Esophagus squamous epithelium (tissue), 5 donors: ENCODE measurements at regions not wholly inside any gene's neighbourhood (a gene's known extent, or its start where the extent isn't known, plus 50 kb on each side); places are given as distances from the start of the nearest gene placed in this dataset.
"Not testable (repeated sequence)": the region's sequence is repeated elsewhere in the genome, so short reads cannot be mapped to it uniquely, and the experiment has no call there.

Experiments
- DNase-seq: peaks from one replicate; lab custom pipeline; 2025; lab: John Stamatoyannopoulos, UW
- H3K27ac ChIP-seq, 4 donors: fragments of 200-600 bp; sonication (generic); one replicate each; pipeline ENCODE4 v1.5.1; 2016 to 2019; ENCODE audit warnings: mild to moderate bottlenecking in 1 of 4
- H3K27me3 ChIP-seq, 4 donors: fragments of 200-600 bp; sonication (generic); 1 replicate in 3 of 4; 2 replicates in 1 of 4; pipeline versions ENCODE4 v1.5.1 to v1.6.0; 2017 to 2021; ENCODE audit warnings: antibody characterized with exemption in 1 of 4
- H3K36me3 ChIP-seq, 3 donors: fragments of 200-600 bp; sonication (generic); one replicate each; pipeline ENCODE4 v1.5.1; 2016 to 2019
- H3K4me1 ChIP-seq, 3 donors: fragments of 200-600 bp; sonication (generic); one replicate each; pipeline ENCODE4 v1.5.1; 2017 to 2019
- H3K4me3 ChIP-seq, 4 donors: fragments of 200-600 bp; sonication (generic); 1 replicate in 3 of 4; 2 replicates in 1 of 4; pipeline ENCODE4 v1.5.1; 2016 to 2019; ENCODE audit warnings: mild to moderate bottlenecking in 2 of 4, moderate library complexity in 1 of 4
- H3K9me3 ChIP-seq, 3 donors: fragments of 200-600 bp; sonication (generic); one replicate each; pipeline ENCODE4 v1.5.1; 2016 to 2019
- POLR2A ChIP-seq, 4 donors: fragments of 450-650 bp; IDR thresholded peaks; one replicate each; pipeline ENCODE4 v1.6.1; 2017; ENCODE audit warnings: antibody characterized with exemption in 4 of 4, mild to moderate bottlenecking in 4 of 4, moderate library complexity in 3 of 4
- WGBS, 2 donors: methylation state at CpG; one replicate each; pipeline ENCODE4 v1.1.5; 2018; 5-methylcytosine and 5-hydroxymethylcytosine counted together
- intact Hi-C: fragments of 100-400 bp; cut with DNase I; formaldehyde crosslinking; loops from one replicate; pipeline ENCODE4 v1.15.0; 2022
- TF ChIP-seq, protein P1 (sequence below), 6 experiments: fragments of 450-650 bp in 4 of 6; fragments of 200-600 bp in 2 of 6; sonication (generic) in 2 of 6; IDR thresholded peaks; one replicate each; pipeline ENCODE4 v1.5.1; 2016 to 2019; ENCODE audit warnings: antibody characterized with exemption in 6 of 6, mild to moderate bottlenecking in 4 of 6, moderate library complexity in 4 of 6
- donor health status: DM: yes; HTN: yes; CAD: no.

DNA sequence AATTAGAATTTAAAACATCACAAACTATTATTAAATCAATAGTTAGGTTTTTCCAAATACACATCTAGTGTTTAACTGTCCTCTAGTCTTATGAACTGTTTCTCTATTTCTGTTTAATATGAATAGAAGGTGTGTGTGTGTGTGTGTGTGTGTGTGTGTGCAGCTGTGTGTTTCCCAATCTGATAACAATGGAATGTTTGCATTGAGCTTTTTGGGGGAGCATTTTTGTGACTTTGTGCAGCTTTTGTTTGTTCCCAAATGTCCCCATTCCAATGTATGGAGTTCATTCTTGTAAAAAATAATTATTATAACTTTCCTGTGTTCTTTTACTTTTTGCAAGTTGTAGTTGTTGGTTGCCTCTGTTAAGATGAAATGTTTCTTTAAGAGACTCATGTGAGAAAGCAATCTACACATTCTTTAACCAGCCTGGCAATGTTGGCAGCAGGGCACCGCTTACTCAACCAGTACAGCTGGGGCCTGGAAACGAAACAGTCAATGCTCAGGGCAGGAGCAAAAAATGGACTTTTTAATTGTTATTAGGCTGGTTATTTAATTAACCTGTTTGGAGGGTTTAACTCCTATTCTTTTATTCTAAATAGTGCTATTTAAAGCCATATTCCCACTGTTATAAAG is 354.3 kb downstream of the SRGAP2C start:
- no peaks in the 10 kb centered on the region for H3K36me3 ChIP-seq
- TF ChIP-seq, protein P1, sequence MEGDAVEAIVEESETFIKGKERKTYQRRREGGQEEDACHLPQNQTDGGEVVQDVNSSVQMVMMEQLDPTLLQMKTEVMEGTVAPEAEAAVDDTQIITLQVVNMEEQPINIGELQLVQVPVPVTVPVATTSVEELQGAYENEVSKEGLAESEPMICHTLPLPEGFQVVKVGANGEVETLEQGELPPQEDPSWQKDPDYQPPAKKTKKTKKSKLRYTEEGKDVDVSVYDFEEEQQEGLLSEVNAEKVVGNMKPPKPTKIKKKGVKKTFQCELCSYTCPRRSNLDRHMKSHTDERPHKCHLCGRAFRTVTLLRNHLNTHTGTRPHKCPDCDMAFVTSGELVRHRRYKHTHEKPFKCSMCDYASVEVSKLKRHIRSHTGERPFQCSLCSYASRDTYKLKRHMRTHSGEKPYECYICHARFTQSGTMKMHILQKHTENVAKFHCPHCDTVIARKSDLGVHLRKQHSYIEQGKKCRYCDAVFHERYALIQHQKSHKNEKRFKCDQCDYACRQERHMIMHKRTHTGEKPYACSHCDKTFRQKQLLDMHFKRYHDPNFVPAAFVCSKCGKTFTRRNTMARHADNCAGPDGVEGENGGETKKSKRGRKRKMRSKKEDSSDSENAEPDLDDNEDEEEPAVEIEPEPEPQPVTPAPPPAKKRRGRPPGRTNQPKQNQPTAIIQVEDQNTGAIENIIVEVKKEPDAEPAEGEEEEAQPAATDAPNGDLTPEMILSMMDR (IDR thresholded peaks at IDR 0.05): no peak
- no peak for TF ChIP-seq POLR2A (IDR thresholded peaks at IDR 0.05)
- H3K27me3 ChIP-seq: no peaks in the 10 kb centered on the region
- no peak overlapping the region for H3K27ac ChIP-seq
- H3K4me1 ChIP-seq: no peaks in the 10 kb centered on the region
- intact Hi-C loops: no loop called here
- H3K4me3 ChIP-seq: no peak overlapping the region
- 23 to 45% methylated on average over 2 of the region's 2 CpGs for WGBS, 2 donors
- H3K9me3 ChIP-seq: no peaks in the 10 kb centered on the region
- DNase-seq: no peak

DNA sequence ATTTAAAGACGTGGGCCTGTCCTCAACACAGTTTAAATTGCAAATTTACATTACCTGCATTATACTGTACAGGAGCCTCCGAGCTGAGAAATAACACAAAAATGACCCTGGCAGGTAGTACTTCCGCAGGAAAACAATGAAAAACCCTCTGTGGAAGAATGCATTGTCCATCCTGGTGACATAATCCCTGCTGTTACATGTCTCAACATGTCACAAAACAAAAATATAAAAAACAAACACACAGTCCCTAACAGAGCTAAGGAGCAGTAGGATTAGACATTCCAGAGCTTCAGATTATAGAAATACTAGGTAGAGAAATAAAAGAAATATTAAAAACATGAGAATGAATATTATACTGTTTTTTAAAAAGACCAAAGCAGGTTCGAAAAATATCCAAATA is 359.2 kb downstream of the SRGAP2C start:
- 47% methylated on average over 4 of the region's 4 CpGs for WGBS, 2 donors
- not testable (repeated sequence) for DNase-seq

DNA sequence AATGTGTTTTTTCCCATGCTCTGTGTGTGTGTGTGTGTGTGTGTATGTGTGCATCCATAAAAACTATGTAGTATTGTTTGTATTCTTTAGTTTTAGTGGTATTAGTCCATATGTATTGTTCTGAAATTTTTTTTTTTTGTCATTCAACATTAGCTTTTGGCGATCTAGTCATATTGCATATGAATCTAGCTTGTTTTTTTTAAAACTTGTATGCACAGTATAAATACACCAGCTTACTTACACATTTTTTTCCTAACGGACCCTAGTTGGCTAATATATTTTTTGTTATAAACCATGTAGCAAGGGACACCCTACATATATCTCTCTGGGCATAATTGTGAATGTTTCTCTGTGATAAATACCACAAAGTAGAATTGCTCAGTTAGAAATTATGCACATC is 359.7 kb downstream of the SRGAP2C start:
- no peak for DNase-seq

More for the DNA sequence above, 359.2 kb downstream of the SRGAP2C start:
- H3K4me1 ChIP-seq, H3K27me3 ChIP-seq, H3K4me3 ChIP-seq, H3K27ac ChIP-seq, intact Hi-C loops, H3K9me3 ChIP-seq, H3K36me3 ChIP-seq: not testable (repeated sequence)

DNA sequence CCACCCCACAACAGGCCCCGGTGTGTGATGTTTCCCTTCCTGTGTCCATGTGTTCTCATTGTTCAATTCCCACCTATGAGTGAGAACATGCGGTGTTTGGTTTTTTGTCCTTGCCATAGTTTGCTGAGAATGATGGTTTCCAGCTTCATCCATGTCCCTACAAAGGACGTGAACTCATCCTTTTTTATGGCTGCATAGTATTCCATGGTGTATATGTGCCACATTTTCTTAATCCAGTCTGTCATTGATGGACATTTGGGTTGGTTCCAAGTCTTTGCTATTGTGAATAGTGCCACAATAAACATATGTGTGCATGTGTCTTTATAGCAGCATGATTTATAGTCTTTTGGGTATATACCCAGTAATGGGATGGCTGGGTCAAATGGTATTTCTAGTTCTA is 361.1 kb downstream of the SRGAP2C start:
- H3K36me3 ChIP-seq, H3K9me3 ChIP-seq, DNase-seq, H3K4me1 ChIP-seq, intact Hi-C loops, H3K27me3 ChIP-seq, H3K4me3 ChIP-seq, H3K27ac ChIP-seq: not testable (repeated sequence)
- WGBS, 2 donors: 83% methylated on average over 1 of the region's 3 CpGs; no CpG with 5 or more reads in 1 of the 2 donors

More for the DNA sequence above, 359.7 kb downstream of the SRGAP2C start:
- intact Hi-C loops: no loop called here
- no peak for TF ChIP-seq POLR2A (IDR thresholded peaks at IDR 0.05)
- TF ChIP-seq, protein P1 (IDR thresholded peaks at IDR 0.05): no peak
- Histone ChIP-seq H3K27me3 (no peaks in the 10 kb centered on the region), H3K4me1 (no peaks in the 10 kb centered on the region), H3K36me3 (no peaks in the 10 kb centered on the region), H3K27ac (no peak overlapping the region), H3K9me3 (no peaks in the 10 kb centered on the region), H3K4me3 (no peak overlapping the region)
- WGBS, 2 donors: 66 to 76% methylated on average over 2 of the region's 2 CpGs

DNA sequence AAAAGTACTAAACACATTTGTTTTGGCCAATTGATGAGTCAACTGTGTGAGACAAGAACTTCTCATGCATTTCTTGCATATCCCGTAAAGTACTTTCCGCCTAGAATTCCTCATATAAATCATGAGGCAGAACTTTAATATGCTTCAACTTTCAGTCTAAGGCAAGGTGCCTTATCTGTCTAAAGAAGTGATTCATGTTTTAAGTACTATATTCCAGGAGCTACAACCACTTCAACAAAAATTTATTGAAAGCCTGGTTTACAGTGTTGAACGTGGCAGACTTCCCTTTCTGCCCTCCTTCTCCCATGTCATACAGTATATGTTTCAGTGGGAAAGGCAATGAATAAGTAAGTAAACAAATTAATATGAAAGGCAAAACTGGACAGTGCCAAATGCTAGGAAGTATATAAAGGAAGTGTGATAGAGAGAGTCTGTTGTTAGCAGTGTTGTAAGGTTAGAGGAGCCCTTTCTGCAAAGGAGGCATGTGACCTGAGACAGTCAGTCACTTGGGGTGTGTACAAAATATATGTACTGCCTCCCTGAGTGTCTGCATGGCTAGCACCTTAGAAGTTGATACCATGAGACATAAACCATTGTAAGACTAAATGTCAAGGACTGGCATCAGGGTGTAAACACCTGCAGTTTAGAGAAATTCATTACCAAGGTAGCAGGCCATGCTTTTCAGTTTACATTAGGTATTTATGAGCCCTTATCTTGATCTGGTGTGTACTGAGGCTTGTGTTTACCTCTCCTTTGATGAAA is 362.2 kb downstream of the SRGAP2C start:
- TF ChIP-seq, protein P1 (IDR thresholded peaks at IDR 0.05): no peak
- TF ChIP-seq POLR2A (IDR thresholded peaks at IDR 0.05): no peak
- H3K9me3 ChIP-seq: no peaks in the 10 kb centered on the region
- H3K4me1 ChIP-seq: no peaks in the 10 kb centered on the region
- H3K36me3 ChIP-seq: no peaks in the 10 kb centered on the region
- H3K27me3 ChIP-seq: no peaks in the 10 kb centered on the region
- 75 to 76% methylated on average over 3 of the region's 3 CpGs for WGBS, 2 donors
- no peak for DNase-seq
- no peak overlapping the region for H3K27ac ChIP-seq
- no peak overlapping the region for H3K4me3 ChIP-seq
- intact Hi-C loops: no loop called here

DNA sequence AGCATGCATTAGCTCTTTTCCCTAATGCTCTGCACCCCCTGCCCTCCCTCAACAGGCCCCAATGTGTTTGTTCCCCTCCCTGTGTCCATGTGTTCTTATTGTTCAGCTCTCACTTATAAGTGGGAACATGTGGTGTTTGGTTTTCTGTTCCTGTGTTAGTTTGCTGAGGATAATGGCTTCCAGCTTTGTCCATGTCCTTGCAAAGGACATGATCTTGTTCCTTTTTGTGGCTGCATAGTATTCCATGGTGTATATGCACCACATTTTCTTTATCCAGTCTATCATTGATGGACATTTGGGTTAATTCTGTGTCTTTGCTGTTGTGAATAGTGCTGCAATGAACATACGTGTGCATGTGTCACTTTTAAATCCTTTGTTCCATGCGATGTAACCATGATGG is 363.0 kb downstream of the SRGAP2C start:
- H3K27me3 ChIP-seq, H3K36me3 ChIP-seq, H3K4me3 ChIP-seq, H3K4me1 ChIP-seq, DNase-seq, intact Hi-C loops, H3K9me3 ChIP-seq, H3K27ac ChIP-seq: not testable (repeated sequence)
- 91 to 93% methylated on average over 2 of the region's 2 CpGs for WGBS, 2 donors

DNA sequence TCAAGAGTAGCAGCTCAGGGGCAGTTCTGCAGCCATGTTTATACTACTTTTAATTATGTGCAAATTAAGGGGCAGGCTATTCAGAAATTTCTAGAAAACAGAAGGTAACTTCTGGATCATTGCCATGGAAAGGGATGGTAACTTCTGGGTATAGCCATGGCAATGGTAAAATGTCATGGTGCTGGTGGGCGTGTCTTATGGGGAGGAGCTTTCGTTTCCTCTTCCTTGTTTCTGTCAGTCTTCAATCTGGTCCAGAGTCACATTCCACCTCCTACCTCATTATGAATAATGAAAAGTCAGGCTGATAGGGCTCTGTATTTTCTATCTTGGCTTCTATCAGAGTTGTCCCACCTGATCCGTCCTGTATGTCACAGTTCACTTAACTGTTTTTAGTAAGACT is 366.0 kb downstream of the SRGAP2C start:
- intact Hi-C loops, H3K27ac ChIP-seq, H3K4me1 ChIP-seq, DNase-seq, H3K4me3 ChIP-seq, H3K36me3 ChIP-seq, H3K27me3 ChIP-seq, H3K9me3 ChIP-seq: not testable (repeated sequence)
- 73 to 81% methylated on average over 3 of the region's 3 CpGs for WGBS, 2 donors

DNA sequence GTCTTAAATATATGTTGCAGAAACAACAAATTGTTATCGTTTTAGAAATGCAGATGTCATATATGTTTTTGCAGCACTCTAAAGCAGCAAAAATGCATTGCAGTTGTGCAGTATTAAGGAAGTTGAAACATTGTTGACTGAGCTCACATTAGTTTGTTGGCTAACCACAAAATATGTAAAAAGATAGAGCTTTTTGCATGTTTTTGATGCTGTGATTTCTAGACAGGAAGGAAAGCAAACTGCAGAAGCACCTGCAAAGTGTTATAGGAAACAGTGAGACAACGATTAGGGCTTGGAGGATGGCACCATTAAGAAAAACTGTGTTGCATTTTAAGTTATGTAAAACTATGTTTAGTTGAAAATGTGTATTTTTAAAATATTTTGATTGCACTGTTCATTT is 366.7 kb downstream of the SRGAP2C start:
- H3K9me3 ChIP-seq, H3K36me3 ChIP-seq, H3K27me3 ChIP-seq, DNase-seq, intact Hi-C loops, H3K27ac ChIP-seq, H3K4me3 ChIP-seq, H3K4me1 ChIP-seq: not testable (repeated sequence)
- 59 to 68% methylated on average over 2 of the region's 2 CpGs for WGBS, 2 donors

DNA sequence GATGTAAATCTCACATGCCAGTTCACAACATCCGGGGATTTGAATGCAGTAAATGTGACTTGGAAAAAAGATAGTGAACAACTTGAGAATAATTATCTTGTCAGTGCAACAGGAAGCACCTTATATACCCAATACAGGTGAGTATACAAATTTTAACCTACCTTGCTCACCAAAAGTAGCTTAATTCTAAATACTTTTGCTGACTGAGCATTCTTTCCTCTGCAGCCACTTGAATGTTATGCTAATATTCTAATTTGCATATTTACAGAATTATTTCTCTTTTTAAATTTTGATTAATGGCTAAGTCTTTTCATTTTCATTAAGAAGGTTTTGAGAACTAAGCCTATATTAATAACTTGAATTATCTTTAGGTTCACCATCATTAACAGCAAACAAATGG is 371.8 kb downstream of the SRGAP2C start:
- H3K4me1 ChIP-seq, H3K27me3 ChIP-seq, H3K4me3 ChIP-seq, H3K27ac ChIP-seq, H3K9me3 ChIP-seq, H3K36me3 ChIP-seq, DNase-seq, intact Hi-C loops: not testable (repeated sequence)
- 69 to 89% methylated on average over 1 of the region's 1 CpG for WGBS, 2 donors

DNA sequence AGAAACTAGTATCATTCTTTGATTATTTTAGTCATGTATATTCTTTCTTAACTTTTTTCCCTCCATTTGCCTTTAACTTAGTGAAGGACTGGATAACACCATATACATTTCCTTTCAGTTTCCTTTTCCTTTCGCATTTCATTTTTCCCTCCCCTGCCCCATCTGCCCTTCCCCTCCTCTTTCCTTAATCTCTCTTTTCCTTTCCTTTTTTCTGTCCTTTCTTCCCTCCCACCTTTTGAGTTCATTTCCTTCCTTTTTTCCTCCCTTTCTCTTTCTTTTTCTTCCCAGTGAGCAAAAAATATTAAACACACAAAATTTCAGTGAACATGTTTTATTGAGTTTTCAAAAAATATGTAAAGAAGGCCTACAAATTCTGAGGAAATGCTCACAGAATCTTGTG is 373.3 kb downstream of the SRGAP2C start:
- H3K9me3 ChIP-seq, intact Hi-C loops, H3K27me3 ChIP-seq, DNase-seq, H3K4me3 ChIP-seq, H3K4me1 ChIP-seq, H3K36me3 ChIP-seq, H3K27ac ChIP-seq: not testable (repeated sequence)
- WGBS, 2 donors: 63 to 67% methylated on average over 1 of the region's 1 CpG
